ENCODE measurements at regions not wholly inside any gene's neighbourhood (a gene's known extent, or its start where the extent isn't known, plus 50 kb on each side); places are given as distances from the start of the nearest gene placed in this dataset.

DNA sequence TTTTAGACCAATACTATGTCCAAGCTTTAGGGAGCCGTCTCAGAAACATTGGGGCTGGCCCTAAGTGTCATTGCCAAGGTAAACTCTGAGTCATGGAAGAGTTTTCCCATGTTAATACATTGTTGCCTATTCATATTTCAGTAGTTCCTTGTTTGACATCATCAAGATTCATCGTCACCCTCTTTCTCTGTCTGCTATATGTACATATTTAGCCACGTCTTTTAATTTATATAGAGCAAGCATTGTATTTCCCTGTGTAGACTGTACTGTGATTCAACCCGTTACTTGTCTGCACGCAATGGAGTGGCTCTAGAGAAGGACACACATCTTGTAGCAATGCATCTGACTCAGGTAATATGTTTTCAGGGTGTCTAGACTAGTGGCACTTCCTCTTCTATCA is 217.9 kb upstream of the TPK1 start:
- dilution Hi-C loops (cut with MboI; ENCODE audit: extremely low pct_ligation_motif_present, low sequenced_read_pairs) = no loop called here
- no peak for TF ChIP-seq EZH2 (IDR thresholded peaks at IDR 0.05; ENCODE audit: low read length)
- TF ChIP-seq, protein P1, sequence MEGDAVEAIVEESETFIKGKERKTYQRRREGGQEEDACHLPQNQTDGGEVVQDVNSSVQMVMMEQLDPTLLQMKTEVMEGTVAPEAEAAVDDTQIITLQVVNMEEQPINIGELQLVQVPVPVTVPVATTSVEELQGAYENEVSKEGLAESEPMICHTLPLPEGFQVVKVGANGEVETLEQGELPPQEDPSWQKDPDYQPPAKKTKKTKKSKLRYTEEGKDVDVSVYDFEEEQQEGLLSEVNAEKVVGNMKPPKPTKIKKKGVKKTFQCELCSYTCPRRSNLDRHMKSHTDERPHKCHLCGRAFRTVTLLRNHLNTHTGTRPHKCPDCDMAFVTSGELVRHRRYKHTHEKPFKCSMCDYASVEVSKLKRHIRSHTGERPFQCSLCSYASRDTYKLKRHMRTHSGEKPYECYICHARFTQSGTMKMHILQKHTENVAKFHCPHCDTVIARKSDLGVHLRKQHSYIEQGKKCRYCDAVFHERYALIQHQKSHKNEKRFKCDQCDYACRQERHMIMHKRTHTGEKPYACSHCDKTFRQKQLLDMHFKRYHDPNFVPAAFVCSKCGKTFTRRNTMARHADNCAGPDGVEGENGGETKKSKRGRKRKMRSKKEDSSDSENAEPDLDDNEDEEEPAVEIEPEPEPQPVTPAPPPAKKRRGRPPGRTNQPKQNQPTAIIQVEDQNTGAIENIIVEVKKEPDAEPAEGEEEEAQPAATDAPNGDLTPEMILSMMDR (optimal IDR thresholded peaks at IDR 0.05 in 1 of 3, IDR thresholded peaks at IDR 0.05 in 1 of 3, conservative IDR thresholded peaks at IDR 0.05 in 1 of 3; ENCODE audit: extremely low read depth in 1 of 3, insufficient read depth in 2 of 3, low read length in 3 of 3) = no peak
- no peak for FAIRE-seq

DNA sequence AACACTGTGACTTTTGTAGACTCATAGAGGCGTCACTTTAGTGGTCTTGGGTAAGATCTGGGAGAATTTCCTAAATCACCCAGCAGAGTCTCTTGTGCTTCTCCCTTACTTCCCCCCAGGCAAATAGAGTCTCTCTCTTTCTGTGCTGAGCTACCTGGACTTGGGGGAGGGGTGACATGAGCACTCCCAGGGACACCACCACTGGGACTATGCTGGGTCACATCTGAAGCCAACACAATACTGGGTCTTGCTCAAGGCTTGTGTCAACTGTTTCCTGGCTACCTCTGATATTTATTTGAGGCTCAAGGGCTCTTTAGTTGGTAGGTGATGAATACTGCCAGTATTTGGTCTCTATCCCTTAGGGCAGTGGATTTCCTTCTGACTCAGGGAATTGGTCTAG is 214.6 kb upstream of the TPK1 start:
- dilution Hi-C loops (cut with MboI; ENCODE audit: extremely low pct_ligation_motif_present, low sequenced_read_pairs) = no loop called here
- no peak overlapping the region for H3K4me3 ChIP-seq (ENCODE audit: control insufficient read depth in 2 of 3, extremely low read depth in 1 of 3, insufficient read depth in 2 of 3, low read depth in 1 of 3, low read length in 3 of 3)

More for the DNA sequence above, 217.9 kb upstream of the TPK1 start:
- Histone ChIP-seq H2AFZ (ENCODE audit: control insufficient read depth, low read length) (no peak overlapping the region), H3K4me1 (ENCODE audit: control insufficient read depth, extremely low read depth, insufficient read depth, low read length) (no peaks in the 10 kb centered on the region), H3K9ac (ENCODE audit: control insufficient read depth, extremely low read depth, insufficient read depth, low read length) (no peak overlapping the region), H4K20me1 (ENCODE audit: control insufficient read depth, extremely low read depth, insufficient read depth, low read length) (no peaks in the 10 kb centered on the region), H3K79me2 (ENCODE audit: control insufficient read depth, insufficient read depth, low read length) (no peaks in the 10 kb centered on the region), H3K27me3 (ENCODE audit: control insufficient read depth, extremely low read depth, insufficient read depth, low read length) (no peaks in the 10 kb centered on the region), H3K9me3 (ENCODE audit: control insufficient read depth, low read depth, low read length) (no peaks in the 10 kb centered on the region), H3K4me3 (ENCODE audit: control insufficient read depth in 2 of 3, extremely low read depth in 1 of 3, insufficient read depth in 2 of 3, low read depth in 1 of 3, low read length in 3 of 3) (no peak overlapping the region), H3K36me3 (ENCODE audit: control insufficient read depth in 2 of 2, extremely low read depth in 1 of 2, insufficient read depth in 2 of 2, low read length in 2 of 2) (no peaks in the 10 kb centered on the region), H3K4me2 (ENCODE audit: control insufficient read depth, extremely low read depth, insufficient read depth, low read depth, low read length) (no peak overlapping the region), H3K9me1 (ENCODE audit: control insufficient read depth, extremely low read depth, insufficient read depth, low read length) (no peaks in the 10 kb centered on the region), H3K27ac (ENCODE audit: control insufficient read depth, insufficient read depth, low read length) (no peak overlapping the region)
- DNase-seq (ENCODE audit: low read depth, low spot score) = no peak

More for the DNA sequence above, 214.6 kb upstream of the TPK1 start:
- Histone ChIP-seq H3K27ac (ENCODE audit: control insufficient read depth, insufficient read depth, low read length) (no peak overlapping the region), H3K79me2 (ENCODE audit: control insufficient read depth, insufficient read depth, low read length) (no peaks in the 10 kb centered on the region), H3K9me1 (ENCODE audit: control insufficient read depth, extremely low read depth, insufficient read depth, low read length) (no peaks in the 10 kb centered on the region), H3K9ac (ENCODE audit: control insufficient read depth, extremely low read depth, insufficient read depth, low read length) (no peak overlapping the region), H3K9me3 (ENCODE audit: control insufficient read depth, low read depth, low read length) (no peaks in the 10 kb centered on the region), H3K4me2 (ENCODE audit: control insufficient read depth, extremely low read depth, insufficient read depth, low read depth, low read length) (no peak overlapping the region), H3K27me3 (ENCODE audit: control insufficient read depth, extremely low read depth, insufficient read depth, low read length) (no peaks in the 10 kb centered on the region), H4K20me1 (ENCODE audit: control insufficient read depth, extremely low read depth, insufficient read depth, low read length) (no peaks in the 10 kb centered on the region), H3K36me3 (ENCODE audit: control insufficient read depth in 2 of 2, extremely low read depth in 1 of 2, insufficient read depth in 2 of 2, low read length in 2 of 2) (no peaks in the 10 kb centered on the region), H2AFZ (ENCODE audit: control insufficient read depth, low read length) (no peak overlapping the region), H3K4me1 (ENCODE audit: control insufficient read depth, extremely low read depth, insufficient read depth, low read length) (no peaks in the 10 kb centered on the region)
- no peak for TF ChIP-seq EZH2 (IDR thresholded peaks at IDR 0.05; ENCODE audit: low read length)
- TF ChIP-seq, protein P1 (optimal IDR thresholded peaks at IDR 0.05 in 1 of 3, IDR thresholded peaks at IDR 0.05 in 1 of 3, conservative IDR thresholded peaks at IDR 0.05 in 1 of 3; ENCODE audit: extremely low read depth in 1 of 3, insufficient read depth in 2 of 3, low read length in 3 of 3) = no peak
- no peak for FAIRE-seq
- no peak for DNase-seq (ENCODE audit: low read depth, low spot score)

Measured in keratinocyte (primary cell).